Activated CD8-positive, alpha-beta T cell treated with anti-CD3 and anti-CD28 coated beads, Interleukin-2, amount 10 ng/mL, durations not matched to agents 7 days and 5 days (primary cell): ENCODE measurements at regions not wholly inside any gene's neighbourhood (a gene's known extent, or its start where the extent isn't known, plus 50 kb on each side); places are given as distances from the start of the nearest gene placed in this dataset.

Experiments used
- ATAC-seq: fragments of 150-1000 bp; cut with Tn5 transposase; one replicate; pipeline ENCODE4 v1.10.0; 2021; ENCODE audit warnings: moderate library complexity
- CTCF ChIA-PET: fragments of 350-600 bp; sonication (Branson Sonifier 250); formaldehyde crosslinking; loops from one replicate; lab custom pipeline; 2021; ENCODE audit warnings: antibody characterized with exemption; lab: Charles Lee
- POLR2A ChIA-PET: fragments of 350-600 bp; sonication (Branson Sonifier 250); formaldehyde crosslinking; loops from one replicate; lab custom pipeline; 2021; ENCODE audit warnings: antibody characterized with exemption; lab: Charles Lee
- DNase-seq: peaks from one replicate; pipeline ENCODE4 v3.0.0-alpha.2; 2020
- H3K27ac Mint-ChIP-seq: one replicate; pipeline ENCODE4 v1.8.0; 2021; ENCODE audit warnings: mild to moderate bottlenecking, mixed read lengths
- H3K27me3 Mint-ChIP-seq: one replicate; pipeline ENCODE4 v1.8.0; 2021; ENCODE audit warnings: low read depth, mixed read lengths
- H3K36me3 Mint-ChIP-seq: one replicate; pipeline ENCODE4 v1.8.0; 2021; ENCODE audit warnings: low read depth, mixed read lengths
- H3K4me1 Mint-ChIP-seq: one replicate; pipeline ENCODE4 v1.8.0; 2021; ENCODE audit warnings: low read depth, mixed read lengths
- H3K4me3 Mint-ChIP-seq: one replicate; pipeline ENCODE4 v1.8.0; 2021; ENCODE audit warnings: mild to moderate bottlenecking, mixed read lengths
- H3K9me3 Mint-ChIP-seq: one replicate; pipeline ENCODE4 v1.8.0; 2022; ENCODE audit warnings: mixed read lengths; ENCODE audit not compliant: insufficient read depth

DNA sequence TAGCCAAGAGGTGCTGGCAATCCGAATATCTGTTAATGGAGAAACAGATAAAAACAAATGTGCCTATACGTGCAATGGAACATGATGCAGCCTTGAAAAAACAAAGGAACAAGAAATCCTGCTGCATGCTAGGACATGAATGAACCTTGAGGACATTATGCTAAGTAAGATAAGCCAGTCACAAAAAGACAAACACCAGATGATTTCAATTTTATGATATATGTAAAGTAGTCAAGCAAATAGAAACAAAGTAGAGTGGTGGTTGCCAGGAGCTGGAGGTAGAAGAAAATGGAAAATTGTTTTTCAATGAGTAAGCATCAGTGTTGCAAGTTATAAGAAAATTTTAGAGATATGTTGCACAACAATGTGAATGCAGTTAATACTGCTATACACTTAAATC is 409.7 kb upstream of the CDH8 start:
- no peak overlapping the region for H3K4me3 Mint-ChIP-seq
- DNase-seq (no peak), ATAC-seq (no peak)
- H3K27me3 Mint-ChIP-seq = no peaks in the 10 kb centered on the region
- H3K4me1 Mint-ChIP-seq = no peaks in the 10 kb centered on the region
- POLR2A ChIA-PET = no interaction called here
- CTCF ChIA-PET = no interaction called here
- peaks cover 28% of the 10 kb centered on the region for H3K9me3 Mint-ChIP-seq
- H3K27ac Mint-ChIP-seq = no peak overlapping the region
- H3K36me3 Mint-ChIP-seq = no peaks in the 10 kb centered on the region

GRCh38 chr16:62424206-62424605 is 388.0 kb upstream of the CDH8 start:
- ATAC-seq = no peak
- ChIA-PET CTCF (no interaction called here), POLR2A (no interaction called here)
- no peak overlapping the region for H3K27ac Mint-ChIP-seq
- H3K4me1 Mint-ChIP-seq = no peaks in the 10 kb centered on the region
- peaks cover 35% of the 10 kb centered on the region for H3K9me3 Mint-ChIP-seq
- no peak for DNase-seq
- no peak overlapping the region for H3K4me3 Mint-ChIP-seq
- H3K36me3 Mint-ChIP-seq = no peaks in the 10 kb centered on the region
- no peaks in the 10 kb centered on the region for H3K27me3 Mint-ChIP-seq

DNA sequence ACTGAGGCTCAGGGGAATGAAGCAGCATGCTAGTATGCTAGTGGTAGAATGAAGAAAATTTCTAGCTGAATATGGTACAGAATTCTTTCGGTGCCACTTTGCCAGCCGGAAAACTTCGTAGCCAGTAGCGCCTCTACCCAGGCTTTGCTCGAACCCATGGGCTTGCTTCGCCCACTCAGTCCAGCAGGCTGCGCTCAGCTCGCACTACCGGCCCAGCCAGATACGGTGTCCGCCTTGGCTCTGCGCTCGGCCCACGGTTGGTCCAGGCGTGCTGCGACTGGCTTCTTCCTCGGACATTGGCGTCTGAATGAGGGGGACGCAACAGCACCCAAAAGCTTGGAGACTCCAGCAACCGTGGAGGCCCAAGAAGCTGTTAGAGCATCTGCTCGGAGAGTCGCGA is 372.5 kb upstream of the CDH8 start:
- ChIA-PET POLR2A (no interaction called here), CTCF (no interaction called here)
- Mint-ChIP-seq H3K27ac (no peak overlapping the region), H3K27me3 (no peaks in the 10 kb centered on the region), H3K4me3 (no peak overlapping the region), H3K4me1 (no peaks in the 10 kb centered on the region), H3K36me3 (no peaks in the 10 kb centered on the region), H3K9me3 (peaks cover 26% of the 10 kb centered on the region)
- DNase-seq (no peak), ATAC-seq (no peak)

GRCh38 chr16:62406387-62406786 is 370.1 kb upstream of the CDH8 start:
- H3K36me3 Mint-ChIP-seq = no peaks in the 10 kb centered on the region
- ATAC-seq = no peak
- CTCF ChIA-PET = no interaction called here
- H3K27me3 Mint-ChIP-seq = no peaks in the 10 kb centered on the region
- peaks cover 23% of the 10 kb centered on the region for H3K9me3 Mint-ChIP-seq
- no peak overlapping the region for H3K27ac Mint-ChIP-seq
- no peak overlapping the region for H3K4me3 Mint-ChIP-seq
- no peak for DNase-seq
- no peaks in the 10 kb centered on the region for H3K4me1 Mint-ChIP-seq
- POLR2A ChIA-PET = no interaction called here

DNA sequence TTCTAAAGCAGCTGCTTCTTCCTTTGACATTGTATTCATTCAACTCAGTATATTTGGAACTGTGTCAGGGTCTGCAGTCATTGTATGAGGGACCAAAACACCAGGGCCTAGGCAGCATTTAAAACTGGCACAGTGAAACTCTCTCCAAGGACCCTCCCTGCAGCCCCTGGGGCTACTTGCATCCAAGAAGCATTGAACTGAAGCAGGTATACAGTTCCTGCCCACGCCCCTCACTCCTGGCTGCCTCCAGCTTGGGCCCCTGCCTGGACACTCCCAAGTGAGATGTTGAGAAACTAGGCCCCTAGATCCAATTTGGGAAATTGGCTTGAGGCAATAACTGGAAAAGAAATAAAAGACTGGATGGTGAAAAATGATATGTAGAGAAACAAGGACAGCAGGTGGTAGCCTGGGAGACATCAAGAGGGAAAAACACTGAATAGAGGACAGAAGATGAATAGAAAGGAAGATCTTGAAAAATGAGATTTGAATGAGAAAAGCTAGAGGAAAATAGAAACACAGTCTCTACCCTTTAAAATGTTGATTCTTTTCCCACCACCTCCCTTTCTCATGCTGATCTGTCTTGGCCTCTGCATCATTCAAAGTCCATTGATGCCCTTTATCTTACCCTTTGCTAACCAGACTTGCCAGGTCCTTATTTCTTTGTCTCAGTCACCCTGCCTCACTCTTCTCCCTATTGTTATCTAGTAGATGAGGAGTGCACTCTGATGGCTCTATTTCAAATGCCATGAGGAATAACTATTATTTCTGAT is 368.8 kb upstream of the CDH8 start:
- Mint-ChIP-seq H3K27ac (no peak overlapping the region), H3K4me1 (no peaks in the 10 kb centered on the region), H3K9me3 (peaks cover 22% of the 10 kb centered on the region), H3K36me3 (no peaks in the 10 kb centered on the region), H3K4me3 (no peak overlapping the region), H3K27me3 (no peaks in the 10 kb centered on the region)
- ChIA-PET POLR2A (no interaction called here), CTCF (no interaction called here)
- DNase-seq (no peak), ATAC-seq (no peak)

DNA sequence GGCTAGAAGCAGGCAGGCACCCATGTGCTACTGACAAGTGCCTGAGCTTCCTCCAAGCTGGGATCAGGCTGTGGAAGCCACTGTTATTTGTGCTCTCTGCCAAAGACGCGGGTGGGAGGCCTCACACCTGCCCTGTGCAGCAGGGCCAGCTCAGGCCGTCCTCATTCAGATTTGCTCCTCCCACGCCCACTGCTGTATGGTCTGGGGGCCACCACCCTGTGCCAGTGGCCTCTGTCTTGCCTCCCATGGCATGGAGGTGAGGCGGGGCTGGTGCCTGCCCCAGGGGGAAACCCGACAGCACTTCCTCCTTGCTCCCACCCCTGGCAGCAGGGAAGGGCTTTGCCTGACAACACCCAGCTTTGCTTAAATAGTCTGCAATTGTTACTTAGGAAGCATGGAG is 356.5 kb upstream of the CDH8 start:
- Mint-ChIP-seq H3K36me3 (no peaks in the 10 kb centered on the region), H3K27me3 (no peaks in the 10 kb centered on the region), H3K9me3 (peaks cover 21% of the 10 kb centered on the region), H3K4me1 (no peaks in the 10 kb centered on the region), H3K4me3 (no peak overlapping the region), H3K27ac (no peak overlapping the region)
- no peak for DNase-seq
- ChIA-PET POLR2A (no interaction called here), CTCF (no interaction called here)
- ATAC-seq = no peak

DNA sequence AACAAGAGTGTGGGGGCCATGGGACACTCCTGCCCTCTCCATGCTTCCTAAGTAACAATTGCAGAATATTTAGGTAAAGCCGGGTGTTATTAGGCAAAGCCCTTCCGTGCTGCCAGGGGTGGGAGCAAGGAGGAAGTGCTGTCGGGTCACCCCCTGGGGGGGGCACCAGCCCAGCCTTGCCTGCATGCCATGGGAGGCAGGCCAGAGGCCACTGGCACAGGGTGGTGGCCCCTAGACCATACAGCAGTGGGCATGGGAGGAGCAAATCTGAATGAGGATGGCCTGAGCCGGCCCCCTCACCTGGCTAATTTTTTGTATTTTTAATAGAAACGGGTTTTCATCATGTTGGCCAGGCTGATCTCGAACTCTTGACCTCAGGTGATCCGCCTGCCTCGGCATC is 355.7 kb upstream of the CDH8 start:
- no peak for ATAC-seq
- CTCF ChIA-PET = no interaction called here
- no peaks in the 10 kb centered on the region for H3K36me3 Mint-ChIP-seq

GRCh38 chr16:62391134-62391533 is 354.9 kb upstream of the CDH8 start:
- ATAC-seq (no peak), DNase-seq (no peak)
- POLR2A ChIA-PET = no interaction called here
- no peaks in the 10 kb centered on the region for H3K36me3 Mint-ChIP-seq
- H3K9me3 Mint-ChIP-seq = peaks cover 20% of the 10 kb centered on the region
- CTCF ChIA-PET = no interaction called here
- no peak overlapping the region for H3K27ac Mint-ChIP-seq
- H3K4me1 Mint-ChIP-seq = no peaks in the 10 kb centered on the region
- no peak overlapping the region for H3K4me3 Mint-ChIP-seq
- H3K27me3 Mint-ChIP-seq = no peaks in the 10 kb centered on the region

More for the DNA sequence above, 355.7 kb upstream of the CDH8 start:
- H3K27me3 Mint-ChIP-seq = no peaks in the 10 kb centered on the region
- no peak for DNase-seq
- H3K27ac Mint-ChIP-seq = no peak overlapping the region
- POLR2A ChIA-PET = no interaction called here
- H3K4me3 Mint-ChIP-seq = no peak overlapping the region
- H3K9me3 Mint-ChIP-seq = peaks cover 20% of the 10 kb centered on the region
- H3K4me1 Mint-ChIP-seq = no peaks in the 10 kb centered on the region

DNA sequence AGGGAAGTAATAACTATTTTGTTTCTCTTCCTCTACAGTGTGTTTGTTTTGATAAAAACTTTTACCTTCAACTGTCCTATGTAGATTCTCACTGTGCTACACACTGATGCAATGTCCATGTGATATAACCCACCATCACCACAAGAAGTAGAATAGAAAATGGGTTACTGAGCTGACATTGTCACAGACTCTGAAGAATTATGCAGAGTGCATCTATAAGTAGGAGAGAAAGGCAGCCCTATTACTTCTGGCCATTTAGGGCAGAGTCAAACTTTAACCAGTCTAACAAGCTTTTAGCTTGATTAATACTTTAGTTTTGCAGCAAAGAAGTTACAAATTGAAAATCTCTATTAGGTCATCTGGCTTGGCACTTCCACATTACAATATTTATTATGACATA is 354.0 kb upstream of the CDH8 start:
- Mint-ChIP-seq H3K4me3 (no peak overlapping the region), H3K4me1 (no peaks in the 10 kb centered on the region), H3K9me3 (peaks cover 24% of the 10 kb centered on the region), H3K36me3 (no peaks in the 10 kb centered on the region), H3K27ac (no peak overlapping the region), H3K27me3 (no peaks in the 10 kb centered on the region)
- CTCF ChIA-PET = no interaction called here
- DNase-seq = no peak
- POLR2A ChIA-PET = no interaction called here
- no peak for ATAC-seq

DNA sequence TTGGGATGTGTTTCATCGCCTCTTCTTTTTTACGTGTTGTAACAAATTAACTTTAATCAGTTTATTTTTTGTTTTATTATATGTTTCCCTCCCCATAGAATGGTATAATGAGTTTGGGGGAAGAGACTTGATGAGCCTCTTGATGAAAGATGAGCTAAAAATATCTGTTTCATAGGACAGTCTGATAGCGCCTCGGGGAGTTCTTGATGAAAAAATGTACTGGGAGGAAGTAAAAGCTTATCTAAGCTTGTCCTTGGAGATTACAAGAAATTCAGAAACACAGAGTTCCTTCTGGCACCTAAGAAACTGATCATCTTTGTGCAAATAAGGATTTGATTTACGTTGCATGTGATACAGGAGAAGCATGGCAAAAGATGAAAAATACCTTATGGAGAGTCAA is 350.2 kb upstream of the CDH8 start:
- DNase-seq = no peak
- H3K9me3 Mint-ChIP-seq = peaks cover 27% of the 10 kb centered on the region
- H3K27me3 Mint-ChIP-seq = no peaks in the 10 kb centered on the region
- H3K27ac Mint-ChIP-seq = no peak overlapping the region
- no peaks in the 10 kb centered on the region for H3K36me3 Mint-ChIP-seq
- H3K4me1 Mint-ChIP-seq = no peaks in the 10 kb centered on the region
- no peak for ATAC-seq
- ChIA-PET CTCF (no interaction called here), POLR2A (no interaction called here)
- no peak overlapping the region for H3K4me3 Mint-ChIP-seq

DNA sequence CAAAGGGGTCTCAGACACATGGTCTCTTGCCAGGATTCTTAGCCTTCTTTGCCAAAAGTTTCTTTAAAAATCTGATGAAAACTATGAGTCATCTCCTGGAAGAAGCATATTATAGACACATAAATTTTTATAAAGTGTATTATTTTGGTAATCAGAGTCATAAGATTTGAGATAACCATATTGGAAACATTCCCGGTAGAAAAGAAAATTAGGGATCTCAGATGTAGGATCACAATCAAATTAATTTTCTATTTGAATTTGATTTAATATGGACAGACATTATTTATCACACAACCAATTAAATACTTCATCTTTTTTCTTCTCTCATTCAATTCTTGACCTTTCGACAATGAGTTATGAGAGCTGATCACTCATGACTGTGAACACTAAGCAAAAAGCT is 347.7 kb upstream of the CDH8 start:
- H3K36me3 Mint-ChIP-seq = no peaks in the 10 kb centered on the region
- H3K27ac Mint-ChIP-seq = no peak overlapping the region
- H3K4me1 Mint-ChIP-seq = no peaks in the 10 kb centered on the region
- DNase-seq (no peak), ATAC-seq (no peak)
- CTCF ChIA-PET = no interaction called here
- H3K4me3 Mint-ChIP-seq = no peak overlapping the region
- H3K27me3 Mint-ChIP-seq = no peaks in the 10 kb centered on the region
- H3K9me3 Mint-ChIP-seq = peaks cover 26% of the 10 kb centered on the region
- POLR2A ChIA-PET = no interaction called here

- H3K27me3 Mint-ChIP-seq = no peaks in the 10 kb centered on the region
- H3K9me3 Mint-ChIP-seq = peaks cover 26% of the 10 kb centered on the region
- ChIA-PET POLR2A (no interaction called here), CTCF (no interaction called here)
- H3K36me3 Mint-ChIP-seq = no peaks in the 10 kb centered on the region
- ATAC-seq (no peak), DNase-seq (no peak)
- no peak overlapping the region for H3K4me3 Mint-ChIP-seq
- H3K4me1 Mint-ChIP-seq = no peaks in the 10 kb centered on the region
- no peak overlapping the region for H3K27ac Mint-ChIP-seq
Observed at GRCh38 chr16:62370445-62370844, 334.2 kb upstream of the CDH8 start.

GRCh38 chr16:62363501-62363900 is 327.3 kb upstream of the CDH8 start:
- DNase-seq = no peak
- Mint-ChIP-seq H3K4me3 (no peak overlapping the region), H3K27ac (no peak overlapping the region), H3K36me3 (no peaks in the 10 kb centered on the region), H3K9me3 (peaks cover 18% of the 10 kb centered on the region), H3K27me3 (no peaks in the 10 kb centered on the region), H3K4me1 (no peaks in the 10 kb centered on the region)
- ChIA-PET CTCF (no interaction called here), POLR2A (no interaction called here)
- ATAC-seq = no peak
